HFF-Myc (cell line): ENCODE measurements at regions not wholly inside any gene's neighbourhood (a gene's known extent, or its start where the extent isn't known, plus 50 kb on each side); places are given as distances from the start of the nearest gene placed in this dataset.

Source experiments
- DNase-seq: peaks from one replicate; pipeline ENCODE4 v3.0.0-alpha.2; 2011; ENCODE audit warnings: low read depth; ENCODE audit errors: extremely low read depth
- H3K4me3 ChIP-seq: replicated peaks from 2 replicates; pipeline ENCODE4 v1.5.1; 2011; ENCODE audit warnings: low read depth, mild to moderate bottlenecking, control low read depth, low read length
- CTCF ChIP-seq: IDR thresholded peaks from 2 replicates; pipeline ENCODE4 v1.5.1; 2012; ENCODE audit warnings: mild to moderate bottlenecking, low read depth, low read length, control low read depth; ENCODE audit errors: missing control alignments

- no peak for TF ChIP-seq CTCF
- no peak overlapping the region for H3K4me3 ChIP-seq
- DNase-seq, result no peak
Observed at GRCh38 chr20:11608736-11609135, 309.0 kb upstream of the BTBD3 start.

- no peak overlapping the region for H3K4me3 ChIP-seq
- TF ChIP-seq CTCF, result no peak
- no peak for DNase-seq
Observed at GRCh38 chr20:11624704-11625103, 293.0 kb upstream of the BTBD3 start.

- H3K4me3 ChIP-seq, result no peak overlapping the region
- TF ChIP-seq CTCF, result no peak
- DNase-seq, result no peak
Observed at GRCh38 chr20:11626551-11626950, 291.1 kb upstream of the BTBD3 start.

- no peak overlapping the region for H3K4me3 ChIP-seq
- no peak for DNase-seq
- TF ChIP-seq CTCF, result no peak
Observed at GRCh38 chr20:11642866-11643265, 274.8 kb upstream of the BTBD3 start.

GRCh38 chr20:11646359-11646758 lies 271.3 kb upstream of the BTBD3 start:
- H3K4me3 ChIP-seq, result no peak overlapping the region
- DNase-seq, result no peak
- no peak for TF ChIP-seq CTCF

- no peak for DNase-seq
- TF ChIP-seq CTCF, result no peak
- H3K4me3 ChIP-seq, result no peak overlapping the region
Observed at GRCh38 chr20:11650566-11650965, 267.1 kb upstream of the BTBD3 start.

GRCh38 chr20:11651138-11651537 lies 266.6 kb upstream of the BTBD3 start:
- DNase-seq, result no peak
- no peak for TF ChIP-seq CTCF
- H3K4me3 ChIP-seq, result no peak overlapping the region
